ENCODE measurements at regions not wholly inside any gene's neighbourhood (a gene's known extent, or its start where the extent isn't known, plus 50 kb on each side); places are given as distances from the start of the nearest gene placed in this dataset.

GRCh38 chr1:184919892-184920291 is 54.4 kb downstream of the NIBAN1 start:
- no peak for TF ChIP-seq CREB1 (IDR thresholded peaks at IDR 0.05; ENCODE audit: low read depth)
- no peak for TF ChIP-seq USF1 (IDR thresholded peaks at IDR 0.05)
- TF ChIP-seq EP300 (IDR thresholded peaks at IDR 0.05; ENCODE audit: borderline replicate concordance), result no peak
- no peak for TF ChIP-seq EGR1 (IDR thresholded peaks at IDR 0.05)
- TF ChIP-seq TEAD4 (IDR thresholded peaks at IDR 0.05), result no peak
- TF ChIP-seq CEBPB (IDR thresholded peaks at IDR 0.05), result no peak
- TF ChIP-seq NFIC (IDR thresholded peaks at IDR 0.05), result no peak
- no peak for TF ChIP-seq REST (IDR thresholded peaks at IDR 0.05; ENCODE audit: low read depth)
- no peak for TF ChIP-seq RAD21 (IDR thresholded peaks at IDR 0.05; ENCODE audit: low read depth)
- TF ChIP-seq MAX (IDR thresholded peaks at IDR 0.05), result no peak
- no peak for TF ChIP-seq ZBTB7A (IDR thresholded peaks at IDR 0.05; ENCODE audit: low read depth)
- no peak for TF ChIP-seq YY1 (IDR thresholded peaks at IDR 0.05; ENCODE audit: low read depth)
- TF ChIP-seq FOXM1 (IDR thresholded peaks at IDR 0.05; ENCODE audit: borderline replicate concordance, low read depth), result no peak
- TF ChIP-seq TAF1 (IDR thresholded peaks at IDR 0.05; ENCODE audit: low read depth), result no peak
- no peak for TF ChIP-seq TCF12 (IDR thresholded peaks at IDR 0.05; ENCODE audit: low read depth)

GRCh38 chr1:184915463-184916090 is 58.7 kb downstream of the NIBAN1 start:
- no peak for TF ChIP-seq REST (IDR thresholded peaks at IDR 0.05; ENCODE audit: low read depth)
- TF ChIP-seq CEBPB (IDR thresholded peaks at IDR 0.05), result no peak
- no peak for TF ChIP-seq MAX (IDR thresholded peaks at IDR 0.05)
- TF ChIP-seq TCF12 (IDR thresholded peaks at IDR 0.05; ENCODE audit: low read depth), result no peak
- no peak for TF ChIP-seq FOXM1 (IDR thresholded peaks at IDR 0.05; ENCODE audit: borderline replicate concordance, low read depth)
- TF ChIP-seq ZBTB7A (IDR thresholded peaks at IDR 0.05; ENCODE audit: low read depth), result no peak
- no peak for TF ChIP-seq CREB1 (IDR thresholded peaks at IDR 0.05; ENCODE audit: low read depth)
- TF ChIP-seq TAF1 (IDR thresholded peaks at IDR 0.05; ENCODE audit: low read depth), result no peak
- no peak for TF ChIP-seq YY1 (IDR thresholded peaks at IDR 0.05; ENCODE audit: low read depth)
- TF ChIP-seq RAD21 (IDR thresholded peaks at IDR 0.05; ENCODE audit: low read depth), result no peak
- no peak for TF ChIP-seq EP300 (IDR thresholded peaks at IDR 0.05; ENCODE audit: borderline replicate concordance)
- TF ChIP-seq EGR1 (IDR thresholded peaks at IDR 0.05), result no peak
- no peak for TF ChIP-seq NFIC (IDR thresholded peaks at IDR 0.05)
- no peak for TF ChIP-seq TEAD4 (IDR thresholded peaks at IDR 0.05)

- TF ChIP-seq YY1 (IDR thresholded peaks at IDR 0.05; ENCODE audit: low read depth), result no peak
- TF ChIP-seq FOXM1 (IDR thresholded peaks at IDR 0.05; ENCODE audit: borderline replicate concordance, low read depth), result no peak
- TF ChIP-seq EP300 (IDR thresholded peaks at IDR 0.05; ENCODE audit: borderline replicate concordance), result no peak
- TF ChIP-seq NFIC (IDR thresholded peaks at IDR 0.05), result no peak
- no peak for TF ChIP-seq RAD21 (IDR thresholded peaks at IDR 0.05; ENCODE audit: low read depth)
- TF ChIP-seq CEBPB (IDR thresholded peaks at IDR 0.05), result no peak
- TF ChIP-seq CREB1 (IDR thresholded peaks at IDR 0.05; ENCODE audit: low read depth), result no peak
- TF ChIP-seq EGR1 (IDR thresholded peaks at IDR 0.05), result no peak
- TF ChIP-seq TAF1 (IDR thresholded peaks at IDR 0.05; ENCODE audit: low read depth), result no peak
- no peak for TF ChIP-seq TCF12 (IDR thresholded peaks at IDR 0.05; ENCODE audit: low read depth)
- no peak for TF ChIP-seq REST (IDR thresholded peaks at IDR 0.05; ENCODE audit: low read depth)
- no peak for TF ChIP-seq ZBTB7A (IDR thresholded peaks at IDR 0.05; ENCODE audit: low read depth)
- no peak for TF ChIP-seq TEAD4 (IDR thresholded peaks at IDR 0.05)
- no peak for TF ChIP-seq MAX (IDR thresholded peaks at IDR 0.05)
- TF ChIP-seq USF1 (IDR thresholded peaks at IDR 0.05), result no peak
Measured at GRCh38 chr1:184914149-184914548, 60.2 kb downstream of the NIBAN1 start.

GRCh38 chr1:184912392-184912791 is 61.9 kb downstream of the NIBAN1 start:
- TF ChIP-seq FOXM1 (IDR thresholded peaks at IDR 0.05; ENCODE audit: borderline replicate concordance, low read depth) (no peak), RAD21 (IDR thresholded peaks at IDR 0.05; ENCODE audit: low read depth) (no peak), NFIC (IDR thresholded peaks at IDR 0.05) (no peak), ZBTB7A (IDR thresholded peaks at IDR 0.05; ENCODE audit: low read depth) (no peak), YY1 (IDR thresholded peaks at IDR 0.05; ENCODE audit: low read depth) (no peak)
